GM23248 (cell line): ENCODE measurements at regions not wholly inside any gene's neighbourhood (a gene's known extent, or its start where the extent isn't known, plus 50 kb on each side); places are given as distances from the start of the nearest gene placed in this dataset.

Experiments
- EZH2 ChIP-seq: fragments of 200-600 bp; sonication (generic); IDR thresholded peaks from 2 replicates; pipeline ENCODE4 v1.6.1; 2018; ENCODE audit warnings: antibody characterized with exemption, mild to moderate bottlenecking; ENCODE audit not compliant: insufficient read depth, poor library complexity, severe bottlenecking
- EZH2phosphoT487 ChIP-seq: fragments of 200-600 bp; sonication (generic); IDR thresholded peaks from 2 replicates; pipeline ENCODE4 v1.6.1; 2018; ENCODE audit warnings: antibody characterized with exemption, moderate library complexity, mild to moderate bottlenecking, low read depth; ENCODE audit not compliant: insufficient read depth

GRCh38 chr5:96605144-96605837 is 56.9 kb upstream of the CAST start:
- TF ChIP-seq EZH2 (no peak), EZH2phosphoT487 (no peak)
